ENCODE measurements at regions not wholly inside any gene's neighbourhood (a gene's known extent, or its start where the extent isn't known, plus 50 kb on each side); places are given as distances from the start of the nearest gene placed in this dataset.

DNA sequence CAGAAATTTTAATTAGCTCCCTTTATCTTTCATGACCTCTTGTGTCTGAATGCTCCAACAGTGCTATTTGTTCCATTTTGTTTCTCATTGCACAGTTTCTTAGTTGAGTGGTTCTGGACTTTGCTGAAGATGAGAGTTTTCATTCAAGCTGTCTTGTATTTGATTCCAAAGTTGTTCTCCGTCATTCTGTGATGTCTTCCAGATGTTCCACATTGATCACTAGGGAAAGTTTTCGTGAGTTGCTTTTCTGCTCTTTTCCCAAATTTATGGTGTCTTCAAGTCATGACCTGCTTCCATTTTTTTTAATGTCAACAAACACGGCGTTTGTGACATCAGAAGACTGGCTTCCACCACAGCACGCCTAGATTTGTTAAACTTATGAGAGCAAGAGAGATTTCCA is 575.5 kb downstream of the MRPL39 start:
- no peaks in the 10 kb centered on the region for H3K27me3 ChIP-seq (ENCODE audit: insufficient read depth, low read depth, severe bottlenecking)
- no peak overlapping the region for H3K27ac ChIP-seq
- TF ChIP-seq, protein P1, sequence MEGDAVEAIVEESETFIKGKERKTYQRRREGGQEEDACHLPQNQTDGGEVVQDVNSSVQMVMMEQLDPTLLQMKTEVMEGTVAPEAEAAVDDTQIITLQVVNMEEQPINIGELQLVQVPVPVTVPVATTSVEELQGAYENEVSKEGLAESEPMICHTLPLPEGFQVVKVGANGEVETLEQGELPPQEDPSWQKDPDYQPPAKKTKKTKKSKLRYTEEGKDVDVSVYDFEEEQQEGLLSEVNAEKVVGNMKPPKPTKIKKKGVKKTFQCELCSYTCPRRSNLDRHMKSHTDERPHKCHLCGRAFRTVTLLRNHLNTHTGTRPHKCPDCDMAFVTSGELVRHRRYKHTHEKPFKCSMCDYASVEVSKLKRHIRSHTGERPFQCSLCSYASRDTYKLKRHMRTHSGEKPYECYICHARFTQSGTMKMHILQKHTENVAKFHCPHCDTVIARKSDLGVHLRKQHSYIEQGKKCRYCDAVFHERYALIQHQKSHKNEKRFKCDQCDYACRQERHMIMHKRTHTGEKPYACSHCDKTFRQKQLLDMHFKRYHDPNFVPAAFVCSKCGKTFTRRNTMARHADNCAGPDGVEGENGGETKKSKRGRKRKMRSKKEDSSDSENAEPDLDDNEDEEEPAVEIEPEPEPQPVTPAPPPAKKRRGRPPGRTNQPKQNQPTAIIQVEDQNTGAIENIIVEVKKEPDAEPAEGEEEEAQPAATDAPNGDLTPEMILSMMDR (IDR thresholded peaks at IDR 0.05; ENCODE audit: low read depth, low read length): no peak
- DNase-seq: no peak
- H3K36me3 ChIP-seq: no peaks in the 10 kb centered on the region
- no peak overlapping the region for H3K4me3 ChIP-seq (ENCODE audit: low read depth, low read length)
- no peaks in the 10 kb centered on the region for H3K9me3 ChIP-seq (ENCODE audit: severe bottlenecking)

DNA sequence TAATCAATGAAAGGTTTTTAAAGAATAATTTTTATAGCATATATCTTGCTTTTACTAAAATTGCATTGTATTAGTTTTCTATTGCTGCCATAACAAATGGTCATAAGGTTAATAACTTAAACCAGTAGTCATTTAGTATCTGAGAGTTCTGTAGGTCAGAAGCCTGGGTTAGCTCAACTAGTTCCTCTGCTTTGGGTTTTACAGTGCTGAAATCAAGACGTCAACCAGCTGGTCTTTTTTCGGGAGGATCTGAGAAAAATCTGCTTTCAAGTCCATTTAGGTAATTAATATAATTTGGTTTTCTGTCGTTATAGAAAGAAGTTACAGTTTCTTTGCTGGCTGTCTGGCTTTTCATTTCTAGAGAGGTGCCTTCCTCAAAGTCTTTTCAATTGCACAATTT is 577.7 kb downstream of the MRPL39 start:
- TF ChIP-seq, protein P1 (IDR thresholded peaks at IDR 0.05; ENCODE audit: low read depth, low read length): no peak
- no peak for DNase-seq
- no peaks in the 10 kb centered on the region for H3K27me3 ChIP-seq (ENCODE audit: insufficient read depth, low read depth, severe bottlenecking)
- H3K36me3 ChIP-seq: no peaks in the 10 kb centered on the region
- no peaks in the 10 kb centered on the region for H3K9me3 ChIP-seq (ENCODE audit: severe bottlenecking)
- H3K27ac ChIP-seq: no peak overlapping the region
- H3K4me3 ChIP-seq (ENCODE audit: low read depth, low read length): no peak overlapping the region

DNA sequence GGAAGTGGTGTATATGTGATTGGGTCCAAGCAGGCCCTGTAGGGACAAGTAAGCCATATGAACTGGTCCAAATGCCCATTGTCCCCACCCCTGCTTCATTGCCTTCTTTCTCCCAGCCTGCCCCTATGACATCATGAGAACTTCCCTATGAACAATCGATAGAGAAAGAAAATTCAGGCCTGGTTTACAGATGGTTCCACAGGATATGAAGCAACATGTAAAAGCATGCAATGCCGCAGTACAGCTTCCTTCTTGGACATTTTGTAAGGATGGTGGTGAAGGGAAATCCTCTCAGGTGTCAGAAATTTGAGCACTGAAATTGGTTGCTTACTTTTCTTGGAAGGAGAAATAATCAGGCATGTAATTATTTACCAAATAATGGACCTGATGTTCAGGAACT is 581.7 kb downstream of the MRPL39 start:
- Histone ChIP-seq H3K9me3 (ENCODE audit: severe bottlenecking) (no peaks in the 10 kb centered on the region), H3K27me3 (ENCODE audit: insufficient read depth, low read depth, severe bottlenecking) (no peaks in the 10 kb centered on the region), H3K36me3 (no peaks in the 10 kb centered on the region), H3K27ac (no peak overlapping the region), H3K4me3 (ENCODE audit: low read depth, low read length) (no peak overlapping the region)
- TF ChIP-seq, protein P1 (IDR thresholded peaks at IDR 0.05; ENCODE audit: low read depth, low read length): no peak
- no peak for DNase-seq

DNA sequence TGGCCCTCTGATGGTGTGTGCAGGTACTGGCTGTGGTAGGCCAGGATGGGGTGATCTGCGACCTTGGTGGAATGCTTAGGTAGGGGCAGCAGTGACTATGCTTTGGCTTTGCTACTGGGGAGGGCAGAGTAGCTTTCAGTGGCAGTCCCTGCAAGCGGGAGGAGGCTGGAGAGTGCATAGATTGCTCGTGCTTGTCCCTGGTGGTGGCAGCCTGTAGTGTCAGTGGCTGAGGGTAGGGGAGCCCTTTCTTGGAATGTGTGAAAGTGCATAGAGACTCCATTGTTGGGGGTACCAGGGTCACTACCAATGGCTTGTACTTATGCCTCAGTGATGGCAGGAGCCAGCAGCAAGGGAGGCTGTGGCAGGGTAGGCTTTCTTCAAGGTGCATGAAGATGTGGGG is 582.6 kb downstream of the MRPL39 start:
- TF ChIP-seq, protein P1 (IDR thresholded peaks at IDR 0.05; ENCODE audit: low read depth, low read length): 0 out of 2 replicates have a peak, but pooled peaks have one; percentile 7
- Histone ChIP-seq H3K27ac (no peak overlapping the region), H3K36me3 (no peaks in the 10 kb centered on the region), H3K9me3 (ENCODE audit: severe bottlenecking) (no peaks in the 10 kb centered on the region), H3K4me3 (ENCODE audit: low read depth, low read length) (no peak overlapping the region), H3K27me3 (ENCODE audit: insufficient read depth, low read depth, severe bottlenecking) (no peaks in the 10 kb centered on the region)
- no peak for DNase-seq

DNA sequence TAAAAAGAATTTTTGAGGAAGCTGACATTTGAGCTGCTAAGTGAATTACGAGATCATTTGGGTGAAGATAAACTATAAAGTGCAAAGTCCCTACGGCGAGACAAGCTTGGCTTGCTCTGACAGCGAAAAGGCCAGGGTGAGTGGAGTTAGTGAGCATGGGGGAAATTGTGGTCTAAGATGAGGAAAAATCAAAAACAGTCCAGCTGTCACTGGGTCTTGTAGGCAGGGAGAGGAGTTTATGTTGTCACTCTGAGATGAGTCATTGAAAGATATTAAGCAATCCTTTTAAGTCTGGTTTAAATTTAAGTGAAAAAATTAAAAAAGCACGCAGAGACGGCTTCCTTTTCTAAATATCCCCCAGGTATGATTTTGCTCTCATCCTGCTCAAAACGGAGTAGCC is 601.9 kb downstream of the MRPL39 start:
- Histone ChIP-seq H3K4me3 (ENCODE audit: low read depth, low read length) (no peak overlapping the region), H3K27ac (no peak overlapping the region), H3K27me3 (ENCODE audit: insufficient read depth, low read depth, severe bottlenecking) (no peaks in the 10 kb centered on the region), H3K9me3 (ENCODE audit: severe bottlenecking) (peaks cover 3% of the 10 kb centered on the region), H3K36me3 (no peaks in the 10 kb centered on the region)
- no peak for DNase-seq
- TF ChIP-seq, protein P1 (IDR thresholded peaks at IDR 0.05; ENCODE audit: low read depth, low read length): no peak

DNA sequence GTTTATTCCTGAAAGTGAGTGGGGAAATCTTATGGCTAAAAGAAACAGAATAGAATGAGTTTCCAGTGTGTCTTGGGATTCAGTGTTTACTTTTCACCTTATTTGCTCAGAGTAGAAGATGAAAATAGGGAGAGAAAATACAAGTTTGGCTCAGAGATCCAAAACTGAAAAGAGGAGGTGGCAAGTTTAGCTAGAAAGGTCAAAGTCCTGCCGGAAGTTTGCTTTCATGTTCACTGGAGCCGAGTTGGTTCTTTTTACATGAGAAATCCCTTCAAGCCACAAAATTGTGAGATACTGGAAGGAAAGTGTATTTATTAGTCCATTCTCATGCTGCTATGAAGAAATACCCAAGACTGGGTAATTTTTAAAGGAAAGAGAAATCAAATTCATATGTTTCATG is 604.6 kb downstream of the MRPL39 start:
- Histone ChIP-seq H3K4me3 (ENCODE audit: low read depth, low read length) (no peak overlapping the region), H3K36me3 (no peaks in the 10 kb centered on the region), H3K9me3 (ENCODE audit: severe bottlenecking) (peaks cover 3% of the 10 kb centered on the region), H3K27ac (no peak overlapping the region), H3K27me3 (ENCODE audit: insufficient read depth, low read depth, severe bottlenecking) (no peaks in the 10 kb centered on the region)
- no peak for DNase-seq
- TF ChIP-seq, protein P1 (IDR thresholded peaks at IDR 0.05; ENCODE audit: low read depth, low read length): no peak

Data from WERI-Rb-1 (cell line).